NCI-H748 (cell line): ENCODE measurements at regions not wholly inside any gene's neighbourhood (a gene's known extent, or its start where the extent isn't known, plus 50 kb on each side); places are given as distances from the start of the nearest gene placed in this dataset.

Experiments
- DNase-seq: peaks from one replicate; lab custom pipeline; 2025; ENCODE audit not compliant: unreplicated experiment; lab: John Stamatoyannopoulos, UW

DNA sequence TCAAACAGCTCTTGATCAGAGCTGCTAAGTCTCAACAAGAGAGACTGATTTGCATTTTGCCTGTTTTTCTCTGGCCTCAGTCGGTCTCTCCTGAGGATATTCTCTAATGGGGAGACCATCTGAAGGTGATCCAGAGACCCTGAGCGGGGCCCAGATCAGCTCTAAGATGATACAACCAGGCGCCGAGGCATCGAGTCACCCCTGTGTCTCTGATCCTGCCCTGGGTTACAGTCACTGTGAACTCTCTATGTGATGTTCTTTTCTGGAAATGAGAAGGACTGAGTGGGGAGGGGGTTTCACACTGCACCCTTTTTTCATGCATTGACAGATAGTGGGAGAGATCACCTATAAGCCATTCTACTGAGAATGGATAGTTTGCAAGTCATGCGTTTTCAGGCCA lies 247.6 kb upstream of the PWP1 start:
- no peak for DNase-seq

DNA sequence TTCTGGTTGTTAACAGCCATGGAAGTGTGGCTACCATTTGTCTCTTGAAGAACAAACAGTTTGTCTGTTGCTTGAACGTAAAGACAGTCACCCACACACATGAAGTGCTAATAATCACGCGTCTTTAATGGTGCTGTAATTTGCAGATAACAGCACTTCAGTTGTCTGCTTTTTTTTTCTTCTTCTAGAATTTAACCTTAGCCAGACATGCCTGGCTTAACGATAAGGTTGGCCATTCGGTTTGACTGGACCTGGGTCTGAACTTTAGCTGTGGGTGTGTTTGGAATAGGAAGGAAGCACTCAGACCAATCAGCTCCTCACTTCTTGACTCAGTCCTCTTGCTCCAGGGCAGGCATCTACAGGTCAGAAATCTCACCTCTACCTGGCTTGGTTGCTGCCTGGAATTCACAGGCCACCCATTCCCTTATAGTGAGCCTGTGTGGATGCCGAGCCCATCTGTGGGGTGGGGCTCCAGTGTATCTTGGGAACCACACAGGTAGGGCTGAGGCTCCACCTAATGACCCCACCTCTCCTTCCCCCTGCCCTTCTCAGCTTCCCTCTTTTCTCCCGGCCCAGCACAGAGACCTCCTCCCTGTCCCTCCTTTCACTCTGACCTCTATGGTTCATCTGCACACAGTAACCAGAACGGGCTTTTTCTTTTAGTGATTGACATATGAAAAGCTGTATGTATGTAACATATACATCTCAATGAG lies 246.4 kb upstream of the PWP1 start:
- no peak for DNase-seq

DNA sequence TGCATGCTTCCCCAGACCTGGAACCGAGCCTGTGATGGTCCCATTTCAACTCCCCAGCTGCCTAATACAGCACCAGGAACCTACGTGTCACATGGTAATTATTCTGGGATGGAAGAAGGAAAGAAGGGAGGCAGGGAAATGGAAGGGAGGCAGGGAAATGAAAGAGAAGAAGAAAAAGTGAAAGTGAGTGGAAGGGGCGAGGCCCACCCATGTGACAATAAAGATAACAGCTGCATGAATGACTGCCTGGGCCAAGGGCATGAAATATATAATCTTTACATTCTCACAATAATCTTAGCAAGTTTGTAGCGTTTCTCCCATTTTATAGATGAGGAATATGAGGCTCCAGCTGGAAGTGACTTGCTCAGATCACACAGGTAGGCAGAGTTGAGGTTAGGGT lies 245.0 kb upstream of the PWP1 start:
- no peak for DNase-seq

DNA sequence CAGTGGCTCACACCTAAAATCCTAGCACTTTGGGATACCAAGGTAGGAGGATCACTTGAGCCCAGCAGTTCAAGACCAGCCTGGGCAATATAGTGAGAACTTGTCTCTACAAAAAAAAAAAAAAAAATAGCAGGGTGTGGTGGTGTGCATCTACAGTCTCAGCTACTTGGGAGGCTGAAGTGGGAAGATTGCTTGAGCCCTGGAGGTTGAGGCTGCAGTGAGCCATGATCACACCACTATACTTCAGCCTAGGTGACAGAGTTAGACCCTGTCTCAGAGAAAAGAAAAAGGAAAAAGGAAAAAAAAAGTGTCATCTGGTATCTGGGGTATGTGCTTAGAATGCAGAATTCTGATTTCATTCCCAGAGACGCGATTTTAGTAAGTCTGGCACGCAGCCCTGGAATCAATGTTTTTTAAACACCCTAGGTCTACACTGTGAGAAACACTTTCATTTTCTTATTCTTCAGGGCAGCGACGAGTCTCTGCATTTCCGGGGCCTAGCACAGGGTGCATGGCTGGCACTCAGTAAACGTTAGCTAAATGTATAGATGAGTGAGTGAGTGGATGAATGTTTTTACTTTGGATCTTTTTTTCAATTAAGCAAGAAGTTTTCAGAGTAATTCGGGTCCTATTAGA lies 243.8 kb upstream of the PWP1 start:
- no peak for DNase-seq

DNA sequence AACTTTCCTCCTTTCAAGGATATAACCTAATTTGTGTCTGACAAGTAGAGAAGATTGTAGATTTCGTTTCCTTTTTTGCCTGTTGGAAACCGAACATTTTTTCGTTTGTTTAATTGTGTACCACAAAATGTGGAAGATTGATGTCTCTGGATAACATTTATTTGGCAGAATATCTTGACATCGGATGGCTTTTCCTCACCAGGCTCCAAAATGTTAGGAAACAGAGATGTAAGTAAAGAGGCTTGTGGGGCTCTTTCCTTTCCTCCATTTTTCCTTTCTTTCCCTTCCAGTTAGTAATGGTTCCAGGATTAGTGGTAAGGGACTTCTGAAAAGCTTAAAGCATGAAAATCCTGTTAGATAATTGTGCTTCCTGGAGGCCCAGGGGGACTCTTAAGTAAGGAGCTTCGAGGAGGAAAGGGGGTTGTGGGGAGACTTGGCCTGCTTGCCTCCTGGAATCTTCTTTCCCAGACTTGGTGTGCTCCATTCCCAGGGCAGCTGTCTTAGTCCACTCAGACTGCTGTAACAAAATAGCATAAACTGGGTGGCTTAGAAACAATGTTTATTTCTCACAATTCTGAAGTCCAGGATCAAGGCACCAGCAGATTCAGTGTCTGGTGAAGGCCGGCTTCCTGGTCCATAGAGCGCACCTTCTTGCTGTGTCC lies 243.1 kb upstream of the PWP1 start:
- no peak for DNase-seq

DNA sequence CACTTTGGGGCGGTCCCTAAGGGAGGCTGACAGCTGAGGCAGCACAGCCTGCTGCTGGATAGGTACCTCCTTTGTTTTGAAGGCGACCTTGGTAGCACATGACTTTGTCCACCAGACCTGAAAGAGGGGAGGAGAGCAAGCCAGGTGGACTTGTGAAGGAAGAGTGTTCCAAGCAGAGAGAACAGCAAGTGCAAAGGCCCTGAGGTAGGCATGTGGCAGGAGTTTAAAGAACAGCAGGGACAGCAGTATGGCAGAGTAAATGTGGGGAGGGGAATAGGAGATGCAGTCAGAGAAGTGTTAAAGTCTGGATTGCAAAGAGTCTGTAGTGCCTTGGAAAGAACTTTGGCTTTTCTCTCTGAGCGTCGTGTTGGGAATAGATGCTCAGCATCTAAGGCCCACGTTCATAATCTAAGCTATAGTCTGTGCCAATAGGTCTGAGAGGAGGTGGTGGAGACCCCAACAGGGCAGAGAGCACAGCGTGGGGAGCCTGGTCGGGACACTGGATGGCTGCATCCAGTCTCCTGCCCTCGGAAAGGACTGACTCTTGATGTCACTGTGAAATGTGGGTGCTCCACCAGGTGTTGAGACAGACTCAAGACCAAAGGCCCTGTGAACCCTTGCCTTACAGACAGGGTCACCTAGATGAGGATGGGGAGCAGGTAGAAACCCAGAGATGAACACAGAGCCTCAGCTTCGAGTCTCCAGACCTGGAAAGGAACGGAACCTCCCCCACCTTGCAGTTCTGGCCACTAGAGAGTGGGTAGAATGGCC lies 242.1 kb upstream of the PWP1 start:
- no peak for DNase-seq

DNA sequence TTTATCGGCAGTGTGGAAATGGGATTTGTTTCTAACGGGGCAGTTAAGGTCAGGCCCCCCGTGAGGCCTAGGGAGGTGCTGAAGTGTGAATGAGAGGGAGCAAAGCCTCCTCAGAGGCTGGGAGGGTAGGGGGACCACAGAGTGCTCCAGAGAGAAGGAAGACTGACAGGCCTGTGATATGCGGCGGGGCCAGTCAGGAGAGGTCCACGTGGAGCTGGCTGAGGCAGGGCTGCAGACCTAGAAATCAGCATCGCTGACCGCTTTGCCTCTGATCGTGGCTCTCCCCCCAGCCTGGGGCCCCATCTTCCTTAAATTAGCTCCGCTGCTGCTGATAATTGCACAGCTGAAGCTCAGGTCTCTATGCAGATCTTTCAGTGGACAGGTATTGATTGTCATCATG lies 240.8 kb upstream of the PWP1 start:
- DNase-seq, result peak; percentile 9

DNA sequence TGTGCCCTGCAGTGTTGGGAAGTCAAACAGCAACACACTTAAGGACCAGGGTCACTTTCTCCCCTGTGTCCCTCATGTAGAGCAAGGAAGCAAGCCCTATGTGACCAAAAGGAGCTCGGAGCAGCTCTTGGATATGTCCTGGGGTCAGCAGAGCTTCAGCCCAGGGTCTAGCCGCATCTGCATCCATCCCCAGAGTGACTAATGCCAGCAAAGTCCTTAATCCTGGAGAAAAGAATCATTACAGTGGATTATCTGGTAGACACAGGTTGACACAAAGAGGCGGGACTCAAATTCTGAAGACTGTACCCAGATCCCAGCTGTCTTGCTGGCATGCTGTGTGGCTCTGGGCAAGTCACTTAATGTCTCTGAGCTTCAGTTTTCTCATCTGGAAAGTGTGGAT lies 239.1 kb upstream of the PWP1 start:
- DNase-seq, result no peak

DNA sequence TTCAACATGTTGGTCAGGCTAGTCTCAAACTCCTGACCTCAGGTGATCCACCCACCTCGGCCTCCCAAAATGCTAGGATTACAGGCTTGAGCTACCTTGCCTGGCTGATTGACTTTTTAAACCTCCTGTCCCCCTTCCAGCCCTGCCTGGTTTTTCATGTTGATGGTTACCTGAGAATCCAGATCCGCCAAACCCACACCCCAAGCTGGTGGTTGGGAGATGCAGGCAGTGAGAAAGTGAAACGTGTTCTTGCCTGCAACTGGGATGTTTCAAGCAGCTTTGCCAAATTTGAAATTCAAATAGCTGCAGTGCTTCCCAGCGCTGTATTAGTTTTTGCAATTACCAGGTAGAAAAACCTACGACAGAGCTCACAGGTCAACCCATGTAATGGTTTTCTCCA lies 238.3 kb upstream of the PWP1 start:
- no peak for DNase-seq

DNA sequence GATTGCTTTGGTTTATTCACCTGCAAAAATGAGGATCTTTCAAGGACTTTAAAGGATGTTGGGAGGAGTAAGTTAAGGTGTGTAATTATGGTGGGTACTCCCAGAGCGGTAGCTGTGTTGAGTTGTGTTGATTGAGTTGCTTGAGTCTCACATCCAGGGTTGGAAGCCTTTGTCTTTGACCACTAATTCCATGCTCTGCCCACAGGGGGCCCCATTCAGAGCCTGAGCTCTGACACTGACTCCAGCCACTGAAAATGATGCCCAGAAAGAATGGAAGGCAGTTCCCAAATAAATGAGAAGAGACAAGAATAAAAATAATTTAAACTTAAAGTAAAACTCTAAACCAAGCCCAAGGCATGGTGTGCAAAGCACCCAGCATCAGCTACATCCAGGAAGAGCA lies 237.4 kb upstream of the PWP1 start:
- peak; percentile 47 for DNase-seq

DNA sequence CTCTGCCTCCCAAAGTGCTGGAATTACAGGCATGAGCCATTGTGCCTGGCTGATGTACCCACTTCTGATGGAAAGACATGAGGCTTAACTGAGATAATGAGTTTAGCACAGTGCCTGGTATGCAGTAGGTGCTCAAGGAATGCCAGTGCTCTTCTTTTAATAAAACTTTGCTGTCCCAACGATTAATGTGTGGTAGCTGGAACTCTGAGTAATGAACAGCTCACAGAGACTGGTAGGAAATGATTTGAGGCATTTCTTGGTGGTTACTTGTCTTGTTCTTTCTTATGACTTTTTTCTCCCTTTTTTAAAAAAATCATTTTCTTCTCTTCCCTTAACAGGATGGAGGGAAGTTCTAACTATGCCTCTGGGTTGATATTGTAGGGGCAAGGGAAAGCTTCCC lies 235.7 kb upstream of the PWP1 start:
- DNase-seq, result no peak

DNA sequence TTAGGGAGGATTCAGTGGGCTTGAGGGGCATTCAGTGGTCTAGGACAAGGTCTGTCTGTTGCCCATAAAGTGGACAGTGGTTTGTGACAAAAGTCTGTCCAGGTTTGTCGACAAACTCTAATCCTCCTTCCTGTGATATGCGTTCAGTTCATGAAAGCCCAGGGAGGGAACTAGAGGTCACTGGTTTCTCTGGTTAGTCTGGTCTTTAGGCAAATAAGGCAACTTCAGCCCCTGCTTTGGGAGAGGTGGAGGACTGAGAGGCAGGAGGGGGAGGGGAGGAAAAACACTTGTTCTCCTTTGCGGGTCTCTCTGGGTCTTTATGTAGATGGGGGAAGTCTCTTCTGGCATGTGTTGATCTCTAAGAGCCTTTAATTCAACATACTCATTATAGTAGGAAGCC lies 235.1 kb upstream of the PWP1 start:
- DNase-seq, result no peak

DNA sequence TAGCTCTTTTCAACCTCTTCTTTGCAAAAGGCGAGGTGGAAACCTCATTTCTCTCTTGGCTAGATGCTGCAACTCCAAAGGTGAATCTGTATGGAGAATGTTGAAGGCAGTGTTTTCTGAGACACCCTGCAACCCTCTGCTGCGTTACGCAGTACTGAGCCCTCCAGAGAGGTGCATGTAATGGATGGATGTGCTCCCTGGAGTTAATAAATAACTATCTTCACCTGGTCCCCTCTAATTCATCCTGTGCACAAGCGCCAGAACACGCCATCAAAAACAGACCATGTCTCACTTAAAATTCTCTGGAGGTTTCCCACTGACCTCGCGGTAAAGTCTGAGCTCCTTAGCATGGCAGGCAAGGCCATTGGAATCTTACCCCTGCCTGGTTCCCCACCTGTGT lies 234.4 kb upstream of the PWP1 start:
- DNase-seq, result no peak

DNA sequence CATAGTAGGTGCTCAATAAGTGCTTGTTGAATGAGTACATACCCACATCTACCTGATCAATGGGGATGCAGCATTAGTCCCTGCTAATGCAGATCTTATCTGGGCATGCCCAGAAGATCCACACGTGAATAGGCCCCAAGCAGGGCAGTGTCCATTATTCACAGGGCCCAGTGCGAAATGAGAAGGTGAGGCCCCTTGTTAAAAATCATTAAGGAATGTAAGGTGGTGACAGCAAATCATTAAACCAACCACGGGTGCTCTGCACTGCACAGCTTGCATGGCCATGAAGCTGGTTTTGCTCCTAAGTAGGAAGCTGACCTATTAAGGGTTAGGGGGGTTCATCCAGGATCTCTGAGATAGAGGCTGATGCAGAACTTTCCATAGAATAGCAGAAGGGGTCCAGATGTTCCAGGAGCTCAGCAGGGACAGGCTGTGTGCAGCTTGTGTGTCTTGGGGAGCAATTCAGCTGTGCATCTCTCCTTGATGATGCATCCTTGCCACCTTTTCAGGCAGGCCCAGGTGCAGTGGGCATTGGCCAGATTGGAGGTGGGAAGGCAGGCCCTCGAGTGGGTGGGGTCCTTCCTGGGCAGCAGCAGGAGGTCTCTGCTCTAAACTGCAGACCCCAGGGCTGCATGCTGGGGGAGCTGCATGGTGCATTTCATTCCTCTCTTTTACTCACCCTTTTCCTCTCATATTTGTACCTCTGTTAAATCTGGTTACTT lies 231.3 kb upstream of the PWP1 start:
- DNase-seq, result no peak

DNA sequence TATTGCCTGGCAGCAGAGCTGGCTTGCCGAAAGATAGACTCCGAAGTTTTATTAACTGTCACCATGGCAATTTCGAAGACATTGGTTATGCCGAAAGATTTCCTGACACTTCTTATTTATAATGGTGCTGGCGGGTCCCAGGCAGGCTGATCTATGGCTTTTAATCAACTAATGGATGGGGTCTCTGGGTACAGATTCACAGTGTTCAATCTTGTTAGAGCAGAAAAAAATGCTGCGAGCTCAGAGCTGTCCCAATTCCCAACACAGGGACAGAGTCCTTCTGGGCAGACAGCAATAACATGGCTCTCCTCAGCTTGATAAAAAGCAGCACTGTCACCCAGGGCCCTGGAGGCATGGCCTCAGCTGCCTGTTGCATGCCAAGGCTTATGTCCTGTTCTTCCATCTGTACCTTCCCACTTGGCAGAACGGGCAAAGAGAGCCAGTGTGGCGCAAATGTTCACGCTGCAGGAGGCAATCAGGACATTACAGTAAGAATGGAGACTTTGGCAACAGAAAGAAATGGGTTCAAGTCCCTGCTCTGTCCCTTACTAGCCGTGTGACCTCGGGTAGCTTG lies 228.2 kb upstream of the PWP1 start:
- DNase-seq, result no peak

DNA sequence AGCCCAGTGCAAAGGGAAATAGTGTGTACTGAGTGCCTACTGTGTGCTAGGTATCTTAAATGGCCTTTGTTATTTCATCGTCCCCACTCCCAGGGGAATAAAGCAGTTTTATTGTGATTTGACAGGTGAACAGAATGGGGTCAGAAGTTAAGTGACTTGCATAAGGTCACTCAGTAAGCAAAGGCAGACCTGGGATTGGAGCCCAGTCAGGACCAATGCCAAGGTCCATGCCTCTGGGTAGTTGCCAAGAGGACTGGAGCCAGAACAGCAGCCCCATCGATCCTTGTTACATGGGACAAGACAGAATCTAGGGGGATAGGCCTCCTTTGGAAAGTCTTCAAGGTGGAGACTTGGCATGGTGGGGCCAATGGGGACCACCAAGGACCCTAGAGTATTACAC lies 227.4 kb upstream of the PWP1 start:
- DNase-seq, result no peak

DNA sequence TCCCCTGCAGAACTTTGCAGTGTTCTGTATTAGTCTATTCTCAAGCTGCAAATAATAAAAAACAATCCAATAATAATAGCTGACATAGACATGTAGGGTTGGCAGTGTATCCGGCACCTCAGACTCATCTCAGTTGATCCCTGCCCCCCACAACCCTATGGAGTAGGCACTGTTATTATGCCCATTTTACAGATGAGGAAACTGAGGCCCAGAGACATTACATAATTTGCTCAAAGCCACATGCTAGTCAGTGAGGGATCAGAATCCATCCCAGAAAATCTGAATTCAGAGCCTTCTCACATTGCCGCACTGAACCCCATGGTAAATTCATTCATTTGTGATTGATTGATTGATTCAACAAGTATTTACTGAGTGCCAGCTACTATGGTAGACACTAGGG lies 226.6 kb upstream of the PWP1 start:
- no peak for DNase-seq

DNA sequence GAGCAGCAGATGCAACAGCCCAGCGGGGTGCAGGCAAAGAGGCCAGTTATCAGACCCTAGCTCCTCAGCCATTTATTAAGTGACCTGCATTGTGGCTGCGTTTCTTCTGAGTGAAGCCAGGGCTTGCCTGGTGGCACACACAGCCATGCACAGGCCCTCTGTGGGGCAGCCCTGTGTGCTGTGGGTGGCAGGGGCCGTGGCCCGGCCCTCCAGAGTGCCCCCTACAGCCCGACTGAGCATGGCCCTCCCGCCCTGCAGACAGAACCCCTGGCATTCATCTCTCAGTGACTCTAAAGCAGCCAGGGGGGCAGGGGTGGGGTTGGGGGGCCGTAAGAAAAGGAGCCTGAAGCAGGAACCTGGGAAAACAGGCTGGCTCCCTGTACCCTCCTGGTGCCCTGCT lies 226.0 kb upstream of the PWP1 start:
- no peak for DNase-seq

DNA sequence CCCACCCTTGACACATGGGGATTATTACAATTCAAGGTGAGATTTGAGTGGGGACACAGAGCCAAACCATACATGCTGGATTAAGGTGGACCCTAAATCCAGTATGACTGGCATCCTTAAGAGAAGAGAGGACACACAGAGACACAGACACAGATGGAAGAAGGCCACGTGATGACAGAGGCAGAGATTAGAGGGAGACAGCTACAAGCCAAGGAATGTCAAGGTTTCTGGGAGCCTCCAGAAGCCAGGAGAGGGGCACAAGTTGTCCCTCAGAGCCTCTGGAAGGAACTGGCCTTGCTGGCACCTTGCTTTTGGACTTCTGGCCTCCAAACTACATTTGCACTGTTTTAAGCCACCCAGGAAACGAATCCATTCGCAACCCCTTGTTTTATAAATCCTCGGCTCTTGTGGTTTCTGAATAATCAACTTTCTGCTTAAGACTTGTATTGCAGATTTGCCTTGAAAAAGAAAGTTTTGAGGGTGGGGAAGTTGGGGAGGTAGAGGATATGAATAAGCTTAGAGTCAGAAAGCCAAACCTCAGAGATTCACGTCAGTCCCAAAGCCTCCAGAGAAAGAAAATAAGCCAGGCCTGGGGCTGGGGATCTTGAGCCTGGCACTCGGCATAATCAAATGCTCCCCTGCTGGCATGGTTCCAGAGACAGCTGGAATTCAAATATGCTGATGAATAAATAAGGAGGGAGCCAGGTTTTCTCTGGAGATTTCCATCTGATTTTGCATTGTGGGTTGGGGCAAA lies 224.2 kb upstream of the PWP1 start:
- DNase-seq, result peak; percentile 25
